Lung microvascular endothelial cell (primary cell): ENCODE measurements at regions not wholly inside any gene's neighbourhood (a gene's known extent, or its start where the extent isn't known, plus 50 kb on each side); places are given as distances from the start of the nearest gene placed in this dataset.
"Not testable (repeated sequence)": the region's sequence is repeated elsewhere in the genome, so short reads cannot be mapped to it uniquely, and the experiment has no call there.

Experiments used
- DNase-seq, 2 donors: peaks; one replicate each; pipeline versions ENCODE4 v3.0.0 to v3.0.0-alpha.2; 2010; ENCODE audit warnings: low read depth in 2 of 2

DNA sequence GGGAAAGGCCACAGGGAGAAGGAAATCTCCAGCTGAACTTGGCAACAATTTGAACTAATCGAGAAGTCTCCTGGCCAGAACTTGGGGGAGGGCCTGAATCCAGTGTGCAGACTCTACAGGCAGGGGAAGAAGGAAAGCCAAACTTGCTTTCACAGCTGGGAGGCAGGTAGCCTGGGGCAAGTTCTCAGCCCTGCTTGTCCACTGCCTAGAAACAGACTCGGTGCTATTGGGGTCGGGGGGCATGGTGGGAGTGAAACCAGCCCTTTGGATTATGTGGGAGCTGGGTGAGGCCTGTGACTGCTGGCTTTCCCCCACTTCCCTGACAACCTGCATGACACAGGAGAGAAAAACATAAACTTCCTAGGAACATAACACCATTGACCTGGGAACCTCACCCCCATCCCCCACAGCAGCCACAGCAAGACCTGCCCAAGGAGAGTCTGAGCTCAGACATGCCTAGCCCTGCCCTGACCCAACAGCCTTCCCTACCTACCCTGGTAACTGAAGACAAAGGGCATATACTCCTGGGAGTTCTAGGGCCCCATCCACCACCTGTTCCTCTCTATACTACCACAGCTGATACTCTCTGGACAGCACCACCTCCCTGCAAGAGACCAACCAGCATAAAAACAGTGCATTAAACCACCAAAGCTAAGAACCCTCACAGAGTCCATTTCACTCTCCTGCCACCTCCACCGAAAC lies 103.7 kb upstream of the MNS1 start:
- DNase-seq = no peak

DNA sequence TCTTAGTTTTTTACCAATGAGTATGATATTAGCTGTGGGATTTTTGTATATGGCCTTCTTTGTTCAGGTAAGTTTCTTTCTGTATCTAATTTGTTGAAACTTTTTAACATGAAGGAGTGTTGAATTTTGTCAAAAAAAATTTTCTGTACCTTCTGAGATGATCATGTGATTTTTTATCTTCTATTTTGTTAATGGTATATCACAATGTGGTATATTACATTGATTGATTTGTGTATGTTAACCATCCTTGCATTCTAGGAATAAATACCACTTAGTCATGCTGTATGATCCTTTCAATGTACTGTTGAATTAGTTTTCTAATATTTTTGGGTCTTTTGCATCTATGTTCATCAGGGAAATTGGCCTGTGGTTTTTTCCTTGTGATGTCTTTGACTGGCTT lies 92.5 kb upstream of the MNS1 start:
- DNase-seq = no peak

DNA sequence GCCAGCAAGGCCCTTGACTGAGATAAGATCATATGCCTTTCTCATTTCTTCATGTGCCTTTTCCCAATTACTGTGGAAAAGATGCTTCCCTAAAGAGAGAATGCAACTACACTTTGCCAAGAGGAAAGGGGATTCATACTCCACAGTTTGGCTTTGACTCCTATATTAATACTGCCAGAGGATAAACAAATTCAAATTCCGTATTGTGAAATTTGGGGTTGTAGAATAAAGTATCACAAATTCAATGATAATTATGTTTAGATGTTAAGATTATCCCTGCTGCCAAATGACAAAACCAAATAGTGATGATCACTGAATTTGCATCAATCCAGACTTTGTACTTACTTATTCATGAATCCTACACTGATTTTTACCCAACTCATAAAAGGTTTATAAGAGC lies 88.5 kb upstream of the MNS1 start:
- DNase-seq = no peak

DNA sequence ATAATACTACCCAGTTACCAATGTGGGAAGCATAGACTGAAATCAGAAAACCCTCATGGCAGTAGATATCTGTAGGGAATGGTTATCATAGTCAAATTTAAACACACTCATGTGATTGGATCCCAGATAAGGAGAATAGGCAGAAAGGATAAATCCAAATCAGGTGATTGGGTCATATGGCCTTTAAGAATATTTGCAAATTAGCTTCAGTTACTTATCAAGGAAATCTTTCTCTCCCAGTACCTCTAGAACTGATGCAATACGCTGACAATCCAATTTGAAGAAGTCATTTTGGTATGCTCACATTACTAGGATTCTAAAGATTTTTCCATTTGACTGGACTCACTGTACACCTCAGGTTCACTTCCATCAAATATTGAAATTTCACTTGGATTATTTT lies 87.7 kb upstream of the MNS1 start:
- no peak for DNase-seq

DNA sequence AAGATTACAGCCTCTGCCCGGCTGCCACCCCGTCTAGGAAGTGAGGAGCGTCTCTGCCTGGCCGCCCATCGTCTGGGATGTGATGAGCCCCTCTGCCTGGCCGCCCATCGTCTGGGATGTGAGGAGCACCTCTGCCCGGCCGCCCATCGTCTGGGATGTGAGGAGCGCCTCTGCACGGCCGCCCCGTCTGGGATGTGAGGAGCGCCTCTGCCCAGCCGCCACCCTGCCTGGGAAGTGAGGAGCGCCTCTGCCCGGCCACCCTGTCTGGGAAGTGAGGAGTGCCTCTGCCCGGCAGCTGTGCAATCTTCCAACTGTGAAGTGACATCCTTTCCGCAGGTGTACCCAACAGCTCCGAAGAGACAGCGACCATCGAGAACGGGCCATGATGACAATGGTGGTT lies 75.6 kb upstream of the MNS1 start:
- DNase-seq = not testable (repeated sequence)

DNA sequence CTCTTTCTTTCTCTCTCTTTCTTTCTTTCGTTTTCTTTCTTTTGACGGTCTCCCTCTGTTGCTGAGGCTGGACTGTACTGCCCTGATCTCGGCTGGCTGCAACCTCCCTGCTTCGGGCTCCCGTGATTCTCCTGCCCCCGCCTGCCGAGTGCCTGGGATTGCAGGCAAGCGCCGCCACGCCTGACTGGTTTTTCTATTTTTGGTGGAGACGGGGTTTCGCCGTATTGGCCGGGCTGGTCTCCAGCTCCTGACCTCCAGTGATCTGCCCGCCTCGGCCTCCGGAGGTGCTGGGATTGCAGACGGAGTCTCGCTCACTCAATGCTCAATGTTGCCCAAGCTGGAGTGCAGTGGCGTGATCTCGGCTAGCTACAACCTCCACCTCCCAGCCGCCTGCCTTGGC lies 75.2 kb upstream of the MNS1 start:
- not testable (repeated sequence) for DNase-seq

DNA sequence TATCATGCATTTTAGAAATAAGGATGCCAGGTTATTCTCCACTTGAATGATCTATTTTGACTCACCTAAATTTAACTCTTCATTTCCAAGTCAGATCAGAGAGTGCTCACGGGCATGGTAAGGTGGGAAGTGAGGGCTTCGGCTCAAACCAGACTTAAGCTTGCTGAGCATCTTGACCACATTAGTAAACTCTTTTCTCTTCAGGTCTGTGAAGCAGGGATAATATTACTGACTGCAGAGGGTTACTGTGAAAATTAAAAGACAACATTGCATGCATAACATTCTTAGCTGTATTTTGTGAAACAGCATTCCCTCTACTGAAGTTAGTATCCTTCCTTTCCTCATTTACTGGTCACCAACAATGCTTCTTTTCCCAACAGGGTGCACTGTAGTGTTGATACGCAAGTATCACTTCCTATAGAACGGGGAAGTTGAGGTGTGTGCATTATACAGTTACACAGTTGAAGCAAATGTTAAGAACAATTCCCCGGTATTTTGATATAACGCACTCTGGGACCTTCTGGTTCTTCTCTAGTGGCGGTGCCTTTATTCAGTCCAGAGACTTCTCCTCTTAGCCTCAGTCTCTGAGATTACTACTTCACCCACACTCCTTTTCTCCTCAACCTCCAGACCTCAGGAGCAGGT lies 74.1 kb upstream of the MNS1 start:
- no peak for DNase-seq

DNA sequence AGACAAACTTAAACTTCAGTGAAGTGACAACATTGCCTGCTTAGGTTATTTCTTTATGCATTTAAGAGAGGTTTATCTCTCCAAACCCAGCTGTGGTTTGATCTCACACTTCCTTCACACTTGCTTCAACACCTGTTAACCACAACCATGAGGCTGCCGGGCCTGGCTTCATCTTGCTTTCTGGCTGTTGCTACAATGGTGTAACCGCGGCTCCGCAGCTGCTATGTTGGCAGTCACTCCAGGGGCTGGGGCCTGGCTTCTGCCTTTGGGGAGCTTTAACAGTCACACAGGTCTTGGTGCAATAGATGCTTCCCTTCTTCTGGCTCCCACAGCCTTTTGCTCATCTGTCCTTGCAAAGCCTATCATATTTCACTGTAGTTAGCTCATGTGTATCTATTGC lies 72.9 kb upstream of the MNS1 start:
- DNase-seq = no peak

DNA sequence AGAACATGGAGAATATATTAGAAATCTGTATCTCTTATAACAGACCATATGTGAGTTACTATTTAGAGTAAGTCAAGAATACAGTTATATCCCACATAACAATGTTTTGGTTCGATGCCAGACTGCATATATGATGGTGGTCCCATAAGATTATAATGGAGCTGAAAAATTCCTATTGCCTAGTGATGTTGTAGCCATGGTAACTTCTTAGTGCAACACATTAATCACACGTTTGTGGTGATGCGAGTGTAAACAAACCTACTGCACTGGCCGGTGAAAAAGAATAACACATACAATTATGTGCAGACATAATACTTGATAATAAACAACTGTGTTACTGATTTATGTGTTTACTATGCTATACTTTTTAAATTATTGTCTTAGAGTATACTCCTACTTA lies 69.8 kb upstream of the MNS1 start:
- no peak for DNase-seq

DNA sequence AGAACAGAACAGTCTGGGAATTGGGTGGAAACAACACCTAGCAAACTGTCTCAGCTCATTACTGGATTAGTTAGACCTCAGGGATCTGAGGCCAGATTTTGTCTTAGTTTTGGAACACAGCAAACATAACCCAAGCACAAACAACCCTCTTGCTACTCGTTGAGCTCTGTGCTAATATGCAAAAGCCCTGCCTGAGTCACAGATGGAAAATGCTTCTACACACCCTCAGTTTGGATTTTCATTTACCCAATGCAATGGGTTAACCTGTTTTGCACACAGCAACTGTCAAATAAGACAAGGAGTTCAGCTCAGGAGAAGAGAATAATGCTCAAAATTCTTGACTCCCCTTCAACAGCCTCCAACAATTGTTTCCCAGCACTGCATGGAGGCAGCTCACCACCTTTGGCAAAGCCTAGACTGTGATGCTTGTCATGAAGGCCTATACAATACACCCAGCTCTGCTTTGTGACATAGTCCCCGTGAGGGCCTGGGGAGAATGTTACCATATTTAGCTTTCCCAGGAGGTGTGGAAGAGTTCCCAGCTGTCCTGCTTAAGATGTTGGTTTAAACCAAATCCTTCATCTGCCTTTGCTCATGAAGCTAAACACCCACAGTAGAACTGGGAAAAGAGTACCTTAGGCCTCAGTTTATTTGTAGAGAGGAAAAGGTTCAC lies 68.9 kb upstream of the MNS1 start:
- no peak for DNase-seq

DNA sequence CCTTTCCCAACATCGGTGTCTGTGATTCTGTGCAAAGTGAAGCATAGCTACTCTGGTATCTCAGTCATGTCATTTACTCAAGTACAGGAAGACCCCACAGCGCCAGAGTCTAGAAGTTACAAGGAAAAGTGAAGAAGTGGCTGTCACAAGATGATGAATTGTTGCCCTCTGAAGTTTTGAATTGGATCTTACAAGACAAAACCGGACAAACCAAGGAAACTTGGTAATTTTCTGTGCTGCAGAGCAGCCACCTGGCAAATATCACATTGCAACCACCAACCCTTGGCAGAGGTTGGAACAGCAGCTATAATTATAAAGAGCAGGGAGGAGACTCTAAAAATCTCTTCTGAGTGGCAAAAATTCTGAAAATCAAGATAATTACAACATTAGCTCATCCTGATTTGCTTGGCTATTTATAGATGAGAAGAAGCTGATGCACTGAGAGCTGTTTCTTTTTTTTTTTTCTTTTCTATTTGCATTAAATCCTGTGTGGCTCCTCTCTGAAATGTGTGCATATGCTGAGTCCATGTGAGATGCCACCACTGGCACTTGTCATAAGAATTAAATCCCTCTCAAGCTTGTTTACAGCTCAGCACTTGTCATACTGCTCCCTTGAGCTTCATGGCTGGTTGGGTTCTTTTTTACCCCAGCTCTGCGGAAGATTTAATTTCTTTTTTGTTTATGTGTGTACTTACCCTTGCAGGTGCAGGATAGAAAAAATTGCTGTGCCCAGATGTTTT lies 68.0 kb upstream of the MNS1 start:
- no peak for DNase-seq

DNA sequence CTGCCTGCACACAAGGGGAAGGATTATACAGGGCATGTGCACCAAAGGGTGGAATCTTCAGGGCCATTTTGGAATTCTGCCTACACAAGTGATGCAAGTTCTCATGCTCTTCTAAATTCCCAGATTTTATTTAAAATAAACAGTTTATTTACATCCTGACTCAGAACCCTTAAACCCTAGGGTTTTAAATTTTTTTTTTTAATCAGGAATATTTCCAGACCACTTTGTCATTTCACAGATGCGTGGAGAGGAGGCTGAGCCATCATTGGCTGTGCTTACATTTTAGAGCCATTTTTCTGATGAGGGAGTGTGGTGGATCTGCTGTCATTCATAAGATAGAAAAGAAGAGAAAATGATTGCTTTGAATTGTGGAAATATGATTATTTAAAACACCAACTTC lies 65.2 kb upstream of the MNS1 start:
- DNase-seq = no peak

DNA sequence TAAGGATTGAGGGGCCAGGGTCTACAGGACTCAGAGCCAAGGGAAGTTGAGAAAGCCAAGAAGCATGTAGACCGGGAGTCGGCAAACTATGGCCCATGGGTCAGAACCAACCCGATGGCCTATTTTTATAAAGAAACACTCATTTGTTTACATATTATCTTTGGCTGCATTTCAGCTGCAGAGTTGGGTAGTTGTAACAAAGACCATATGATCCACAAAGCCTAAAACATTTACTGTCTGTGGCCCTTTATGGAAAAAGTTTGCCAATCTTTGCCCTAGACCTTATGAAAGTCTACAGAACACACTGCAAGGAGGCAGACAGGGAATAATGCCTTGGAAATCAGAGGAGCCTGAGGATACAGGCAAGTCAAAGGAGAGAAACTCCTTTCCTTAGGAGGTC lies 63.2 kb upstream of the MNS1 start:
- peak in 1 of 2 donors; percentile 38 for DNase-seq

DNA sequence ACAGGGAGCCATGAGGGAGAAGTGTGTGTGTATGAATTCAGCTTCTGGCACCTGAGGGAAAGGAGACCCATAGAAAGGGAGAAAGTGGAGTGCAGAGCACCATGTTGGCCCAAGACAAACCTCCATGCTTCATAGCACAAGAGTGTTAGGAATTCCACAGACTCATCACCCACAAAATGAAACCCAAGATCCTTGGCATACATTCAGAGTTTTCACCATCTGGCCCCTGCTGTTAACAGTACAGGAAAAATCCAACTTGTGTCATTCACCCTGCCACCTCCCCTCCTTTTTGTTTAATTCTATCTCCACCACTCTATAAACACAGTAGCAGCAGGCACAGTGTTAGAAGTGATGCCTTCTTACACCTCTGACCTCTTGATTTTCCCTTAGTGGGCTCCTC lies 60.0 kb upstream of the MNS1 start:
- DNase-seq = no peak

DNA sequence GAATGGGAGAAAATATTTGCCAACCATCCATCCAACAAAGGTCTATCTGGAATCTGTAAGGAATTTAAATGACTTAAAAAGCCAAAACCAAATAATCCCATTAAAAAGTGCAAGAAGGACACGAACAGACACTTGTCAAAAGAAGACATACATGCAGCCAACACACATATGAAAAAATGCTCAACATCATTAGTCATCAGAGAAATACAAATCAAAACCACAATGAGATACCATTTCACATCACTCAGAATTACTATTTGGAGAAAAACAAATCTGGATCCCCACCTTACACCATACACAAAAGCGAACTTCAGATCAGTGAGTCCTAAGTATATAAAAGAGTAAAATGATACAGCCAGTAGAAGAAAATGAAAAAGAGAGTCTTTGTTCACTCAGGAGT lies 58.6 kb upstream of the MNS1 start:
- no peak for DNase-seq

DNA sequence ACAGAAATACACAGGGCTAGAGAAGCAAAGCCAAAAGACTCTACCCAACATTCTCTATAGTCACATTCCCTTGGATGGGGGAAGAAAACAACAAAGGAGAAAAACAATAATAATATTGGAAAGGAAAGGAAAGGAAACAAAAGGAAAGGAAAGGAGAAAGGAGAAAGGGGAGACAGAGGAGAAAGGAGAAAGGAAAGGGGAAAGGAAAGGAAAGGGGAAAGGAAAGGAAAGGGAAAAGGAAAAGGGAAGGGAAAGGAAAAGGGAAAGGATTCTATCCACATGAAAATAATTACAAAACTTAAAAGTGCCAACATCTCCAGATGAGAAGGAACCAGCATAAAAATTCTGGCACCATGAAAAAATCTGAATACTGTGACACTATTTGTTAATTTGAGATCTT lies 54.1 kb upstream of the MNS1 start:
- DNase-seq = no peak
